H1 (cell line): ENCODE measurements at regions not wholly inside any gene's neighbourhood (a gene's known extent, or its start where the extent isn't known, plus 50 kb on each side); places are given as distances from the start of the nearest gene placed in this dataset.

Experiments used
- HDAC2 ChIP-seq, 2 experiments: fragments of 300-600 bp in 1 of 2; sonication (generic) in 1 of 2; IDR thresholded peaks; 2 replicates each; pipeline ENCODE4 v1.6.1; 2011 to 2012; ENCODE audit warnings: low read depth in 2 of 2, low read length in 2 of 2, mild to moderate bottlenecking in 2 of 2, moderate library complexity in 2 of 2, borderline replicate concordance in 1 of 2, inconsistent platforms in 1 of 2
- POLR2AphosphoS5 ChIP-seq: IDR thresholded peaks from 2 replicates; pipeline ENCODE4 v1.6.1; 2011; ENCODE audit warnings: low read depth, low read length
- RAD21 ChIP-seq, 2 experiments: IDR thresholded peaks in 1 of 2; conservative IDR thresholded peaks in 1 of 2; 2 replicates each; pipeline ENCODE4 v1.6.1; 2011; ENCODE audit warnings: low read depth in 2 of 2, low read length in 2 of 2, improper control_type of control experiment in 1 of 2, inconsistent platforms in 1 of 2, mild to moderate bottlenecking in 1 of 2, moderate library complexity in 1 of 2
- TF ChIP-seq, protein P1 (sequence below), 3 experiments: IDR thresholded peaks; 1 replicate in 2 of 3; 2 replicates in 1 of 3; pipeline versions ENCODE4 v1.5.1 to v1.6.1; 2011; ENCODE audit warnings: low read length in 3 of 3, mild to moderate bottlenecking in 3 of 3, inconsistent platforms in 2 of 3, low read depth in 1 of 3, moderate library complexity in 1 of 3; ENCODE audit not compliant: insufficient read depth in 1 of 3; ENCODE audit errors: control extremely low read depth in 1 of 3
- TF ChIP-seq, protein P2 (sequence below): IDR thresholded peaks from 2 replicates; pipeline ENCODE4 v1.6.1; 2012; ENCODE audit warnings: inconsistent platforms

DNA sequence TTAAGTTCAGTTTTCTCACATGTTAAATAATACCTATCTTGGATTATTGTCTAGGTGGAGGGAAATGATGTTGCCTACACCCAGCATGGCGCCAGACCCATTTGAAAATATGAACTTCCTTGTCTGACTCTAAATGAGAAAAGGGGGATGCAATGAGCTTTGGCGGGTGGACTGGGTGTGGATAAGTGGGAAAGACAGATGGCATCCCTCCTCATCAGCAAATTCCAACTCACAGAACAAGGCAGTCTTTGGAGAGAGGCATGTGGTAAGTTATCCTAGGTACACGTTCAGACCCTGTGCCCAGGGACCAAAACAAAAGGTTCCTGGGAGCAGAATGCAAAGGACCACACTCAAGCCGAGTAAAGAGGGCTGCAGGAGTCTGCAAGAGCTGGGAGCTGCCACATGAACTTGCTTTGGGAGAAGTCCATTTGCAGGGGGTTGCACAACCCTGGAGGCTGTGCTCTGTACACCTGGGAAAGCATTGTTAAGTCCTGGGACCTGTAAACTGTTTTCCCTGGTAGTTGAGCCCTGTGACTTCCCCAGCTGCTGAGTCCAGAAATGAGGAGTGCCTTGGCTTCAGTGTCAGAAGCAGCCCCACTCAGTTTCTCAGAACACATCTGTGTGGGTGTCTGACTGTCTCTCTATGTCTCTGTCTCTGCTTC lies 102.3 kb upstream of the TPM1 start:
- TF ChIP-seq HDAC2 (IDR thresholded peaks at IDR 0.05; ENCODE audit: borderline replicate concordance in 1 of 2, low read depth in 2 of 2, low read length in 2 of 2) (no peak), POLR2AphosphoS5 (no peak), RAD21 (IDR thresholded peaks at IDR 0.05 in 1 of 2, conservative IDR thresholded peaks at IDR 0.05 in 1 of 2; ENCODE audit: low read depth in 2 of 2, low read length in 2 of 2) (no peak)
- TF ChIP-seq, protein P1, sequence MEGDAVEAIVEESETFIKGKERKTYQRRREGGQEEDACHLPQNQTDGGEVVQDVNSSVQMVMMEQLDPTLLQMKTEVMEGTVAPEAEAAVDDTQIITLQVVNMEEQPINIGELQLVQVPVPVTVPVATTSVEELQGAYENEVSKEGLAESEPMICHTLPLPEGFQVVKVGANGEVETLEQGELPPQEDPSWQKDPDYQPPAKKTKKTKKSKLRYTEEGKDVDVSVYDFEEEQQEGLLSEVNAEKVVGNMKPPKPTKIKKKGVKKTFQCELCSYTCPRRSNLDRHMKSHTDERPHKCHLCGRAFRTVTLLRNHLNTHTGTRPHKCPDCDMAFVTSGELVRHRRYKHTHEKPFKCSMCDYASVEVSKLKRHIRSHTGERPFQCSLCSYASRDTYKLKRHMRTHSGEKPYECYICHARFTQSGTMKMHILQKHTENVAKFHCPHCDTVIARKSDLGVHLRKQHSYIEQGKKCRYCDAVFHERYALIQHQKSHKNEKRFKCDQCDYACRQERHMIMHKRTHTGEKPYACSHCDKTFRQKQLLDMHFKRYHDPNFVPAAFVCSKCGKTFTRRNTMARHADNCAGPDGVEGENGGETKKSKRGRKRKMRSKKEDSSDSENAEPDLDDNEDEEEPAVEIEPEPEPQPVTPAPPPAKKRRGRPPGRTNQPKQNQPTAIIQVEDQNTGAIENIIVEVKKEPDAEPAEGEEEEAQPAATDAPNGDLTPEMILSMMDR (IDR thresholded peaks at IDR 0.05; ENCODE audit: control extremely low read depth in 1 of 3, insufficient read depth in 1 of 3, low read depth in 1 of 3, low read length in 3 of 3), result no peak
- TF ChIP-seq, protein P2, sequence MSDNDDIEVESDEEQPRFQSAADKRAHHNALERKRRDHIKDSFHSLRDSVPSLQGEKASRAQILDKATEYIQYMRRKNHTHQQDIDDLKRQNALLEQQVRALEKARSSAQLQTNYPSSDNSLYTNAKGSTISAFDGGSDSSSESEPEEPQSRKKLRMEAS, result no peak
